HL-60 (cell line): ENCODE measurements at regions not wholly inside any gene's neighbourhood (a gene's known extent, or its start where the extent isn't known, plus 50 kb on each side); places are given as distances from the start of the nearest gene placed in this dataset.

Experiments
- DNase-seq, 2 experiments: peaks; one replicate each; pipeline ENCODE4 v3.0.0-alpha.2; 2010 to 2020; ENCODE audit warnings: low read depth in 1 of 2, low spot score in 1 of 2
- H3K27ac ChIP-seq: fragments of 250-450 bp; sonication (Bioruptor Pico); replicated peaks from 2 replicates; pipeline ENCODE4 v1.5.1; 2020; ENCODE audit warnings: mild to moderate bottlenecking, moderate library complexity
- H3K27me3 ChIP-seq: fragments of 250-450 bp; sonication (Bioruptor Pico); 2 replicates; pipeline ENCODE4 v1.5.1; 2021; ENCODE audit warnings: mild to moderate bottlenecking, moderate library complexity; ENCODE audit not compliant: insufficient read depth, poor library complexity, severe bottlenecking
- H3K4me3 ChIP-seq: replicated peaks from 2 replicates; pipeline ENCODE4 v1.5.1; 2011; ENCODE audit warnings: mild to moderate bottlenecking, control low read depth, low read length; ENCODE audit not compliant: insufficient read depth
- GABPA ChIP-seq: IDR thresholded peaks from 2 replicates; pipeline ENCODE4 v1.6.1; 2012; ENCODE audit warnings: low read depth
- POLR2AphosphoS5 ChIP-seq: IDR thresholded peaks from 2 replicates; pipeline ENCODE4 v1.6.1; 2012; ENCODE audit warnings: low read depth
- SPI1 ChIP-seq: IDR thresholded peaks from 2 replicates; pipeline ENCODE4 v1.6.1; 2012; ENCODE audit warnings: low read depth, mild to moderate bottlenecking, borderline replicate concordance
- TF ChIP-seq, protein P1 (sequence below): IDR thresholded peaks from 2 replicates; pipeline ENCODE4 v1.6.1; 2012; ENCODE audit warnings: low read depth; ENCODE audit not compliant: insufficient replicate concordance
- TF ChIP-seq, protein P2 (sequence below): IDR thresholded peaks from one replicate; pipeline ENCODE4 v1.5.1; 2011; ENCODE audit warnings: low read length, control low read depth, inconsistent platforms; ENCODE audit not compliant: insufficient read depth

DNA sequence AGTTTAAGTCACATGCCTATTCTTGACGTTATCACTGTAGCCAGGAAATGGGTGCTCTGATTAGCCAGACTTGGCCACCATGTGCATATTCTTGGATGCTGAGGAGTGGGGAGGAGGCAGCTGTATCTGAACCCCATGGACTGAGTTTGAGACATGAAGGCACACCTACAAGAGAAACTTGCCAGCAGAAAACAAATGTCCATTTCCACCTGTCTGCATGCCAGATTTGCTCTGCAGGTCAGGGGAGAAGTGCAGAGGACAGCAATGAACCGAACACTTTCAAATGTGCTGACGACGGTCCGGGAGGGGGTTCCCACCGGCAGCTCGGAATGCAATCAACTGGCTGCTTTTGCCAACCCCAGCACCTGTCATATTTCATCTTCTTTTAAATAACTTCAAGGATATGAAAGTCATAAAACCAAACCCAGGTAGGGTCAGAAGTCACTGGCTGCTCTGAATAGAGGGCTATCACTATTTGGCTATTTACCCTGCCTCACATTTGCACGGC lies 287.8 kb upstream of the N4BP1 start:
- Histone ChIP-seq H3K27me3 (peaks cover 3% of the 10 kb centered on the region), H3K27ac (no peak overlapping the region), H3K4me3 (no peak overlapping the region)
- TF ChIP-seq POLR2AphosphoS5 (no peak), SPI1 (no peak), GABPA (no peak)
- TF ChIP-seq, protein P1, sequence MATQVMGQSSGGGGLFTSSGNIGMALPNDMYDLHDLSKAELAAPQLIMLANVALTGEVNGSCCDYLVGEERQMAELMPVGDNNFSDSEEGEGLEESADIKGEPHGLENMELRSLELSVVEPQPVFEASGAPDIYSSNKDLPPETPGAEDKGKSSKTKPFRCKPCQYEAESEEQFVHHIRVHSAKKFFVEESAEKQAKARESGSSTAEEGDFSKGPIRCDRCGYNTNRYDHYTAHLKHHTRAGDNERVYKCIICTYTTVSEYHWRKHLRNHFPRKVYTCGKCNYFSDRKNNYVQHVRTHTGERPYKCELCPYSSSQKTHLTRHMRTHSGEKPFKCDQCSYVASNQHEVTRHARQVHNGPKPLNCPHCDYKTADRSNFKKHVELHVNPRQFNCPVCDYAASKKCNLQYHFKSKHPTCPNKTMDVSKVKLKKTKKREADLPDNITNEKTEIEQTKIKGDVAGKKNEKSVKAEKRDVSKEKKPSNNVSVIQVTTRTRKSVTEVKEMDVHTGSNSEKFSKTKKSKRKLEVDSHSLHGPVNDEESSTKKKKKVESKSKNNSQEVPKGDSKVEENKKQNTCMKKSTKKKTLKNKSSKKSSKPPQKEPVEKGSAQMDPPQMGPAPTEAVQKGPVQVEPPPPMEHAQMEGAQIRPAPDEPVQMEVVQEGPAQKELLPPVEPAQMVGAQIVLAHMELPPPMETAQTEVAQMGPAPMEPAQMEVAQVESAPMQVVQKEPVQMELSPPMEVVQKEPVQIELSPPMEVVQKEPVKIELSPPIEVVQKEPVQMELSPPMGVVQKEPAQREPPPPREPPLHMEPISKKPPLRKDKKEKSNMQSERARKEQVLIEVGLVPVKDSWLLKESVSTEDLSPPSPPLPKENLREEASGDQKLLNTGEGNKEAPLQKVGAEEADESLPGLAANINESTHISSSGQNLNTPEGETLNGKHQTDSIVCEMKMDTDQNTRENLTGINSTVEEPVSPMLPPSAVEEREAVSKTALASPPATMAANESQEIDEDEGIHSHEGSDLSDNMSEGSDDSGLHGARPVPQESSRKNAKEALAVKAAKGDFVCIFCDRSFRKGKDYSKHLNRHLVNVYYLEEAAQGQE, result no peak
- TF ChIP-seq, protein P2, sequence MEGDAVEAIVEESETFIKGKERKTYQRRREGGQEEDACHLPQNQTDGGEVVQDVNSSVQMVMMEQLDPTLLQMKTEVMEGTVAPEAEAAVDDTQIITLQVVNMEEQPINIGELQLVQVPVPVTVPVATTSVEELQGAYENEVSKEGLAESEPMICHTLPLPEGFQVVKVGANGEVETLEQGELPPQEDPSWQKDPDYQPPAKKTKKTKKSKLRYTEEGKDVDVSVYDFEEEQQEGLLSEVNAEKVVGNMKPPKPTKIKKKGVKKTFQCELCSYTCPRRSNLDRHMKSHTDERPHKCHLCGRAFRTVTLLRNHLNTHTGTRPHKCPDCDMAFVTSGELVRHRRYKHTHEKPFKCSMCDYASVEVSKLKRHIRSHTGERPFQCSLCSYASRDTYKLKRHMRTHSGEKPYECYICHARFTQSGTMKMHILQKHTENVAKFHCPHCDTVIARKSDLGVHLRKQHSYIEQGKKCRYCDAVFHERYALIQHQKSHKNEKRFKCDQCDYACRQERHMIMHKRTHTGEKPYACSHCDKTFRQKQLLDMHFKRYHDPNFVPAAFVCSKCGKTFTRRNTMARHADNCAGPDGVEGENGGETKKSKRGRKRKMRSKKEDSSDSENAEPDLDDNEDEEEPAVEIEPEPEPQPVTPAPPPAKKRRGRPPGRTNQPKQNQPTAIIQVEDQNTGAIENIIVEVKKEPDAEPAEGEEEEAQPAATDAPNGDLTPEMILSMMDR, result no peak
- DNase-seq, result no peak

DNA sequence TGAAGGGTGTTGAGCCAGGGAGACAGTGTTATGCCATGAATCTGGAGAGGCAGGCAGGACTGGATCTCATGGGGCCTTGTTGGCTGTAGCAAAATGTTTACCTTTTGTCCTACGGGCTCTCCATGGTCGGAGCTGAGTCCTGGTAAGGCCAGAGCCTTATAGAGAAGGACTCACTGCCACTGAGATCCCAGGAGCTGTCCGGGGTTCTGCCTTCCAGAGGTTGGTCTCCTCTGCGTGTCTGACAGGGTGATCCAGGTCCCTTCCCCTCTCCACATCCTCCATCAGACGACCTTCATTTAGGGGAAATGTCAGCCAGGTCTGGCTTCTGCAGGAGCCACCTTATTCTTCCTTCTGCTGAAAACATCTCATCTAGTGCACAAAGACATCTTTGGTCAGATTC lies 285.2 kb upstream of the N4BP1 start:
- no peak for DNase-seq
- TF ChIP-seq, protein P1, result peak; percentile 86
- no peak for TF ChIP-seq SPI1
- Histone ChIP-seq H3K4me3 (no peak overlapping the region), H3K27me3 (no peaks in the 10 kb centered on the region), H3K27ac (no peak overlapping the region)

DNA sequence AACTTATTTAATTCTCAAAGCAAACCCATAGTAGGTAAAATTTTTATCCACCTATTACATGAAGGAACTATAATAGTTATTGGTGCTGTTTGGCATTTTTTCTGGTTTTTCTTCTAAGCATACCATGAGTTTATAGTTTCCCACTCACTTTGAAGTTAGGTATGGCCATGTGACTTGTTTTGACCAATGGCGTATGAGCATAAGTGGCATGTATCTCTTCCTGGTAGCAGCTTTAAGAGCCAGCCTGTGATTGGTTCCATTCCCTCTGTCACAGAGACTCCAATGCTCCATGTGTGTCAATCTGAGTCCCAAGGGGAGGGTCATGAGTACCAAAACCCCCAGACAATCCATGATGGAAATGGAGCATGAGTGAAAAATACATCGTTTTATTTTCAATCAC lies 282.9 kb upstream of the N4BP1 start:
- no peak for DNase-seq
- no peak overlapping the region for H3K27ac ChIP-seq
- H3K27me3 ChIP-seq, result no peaks in the 10 kb centered on the region
- no peak for TF ChIP-seq POLR2AphosphoS5
- TF ChIP-seq SPI1, result no peak
- no peak for TF ChIP-seq GABPA
- TF ChIP-seq, protein P2, result no peak
- TF ChIP-seq, protein P1, result no peak
- no peak overlapping the region for H3K4me3 ChIP-seq

DNA sequence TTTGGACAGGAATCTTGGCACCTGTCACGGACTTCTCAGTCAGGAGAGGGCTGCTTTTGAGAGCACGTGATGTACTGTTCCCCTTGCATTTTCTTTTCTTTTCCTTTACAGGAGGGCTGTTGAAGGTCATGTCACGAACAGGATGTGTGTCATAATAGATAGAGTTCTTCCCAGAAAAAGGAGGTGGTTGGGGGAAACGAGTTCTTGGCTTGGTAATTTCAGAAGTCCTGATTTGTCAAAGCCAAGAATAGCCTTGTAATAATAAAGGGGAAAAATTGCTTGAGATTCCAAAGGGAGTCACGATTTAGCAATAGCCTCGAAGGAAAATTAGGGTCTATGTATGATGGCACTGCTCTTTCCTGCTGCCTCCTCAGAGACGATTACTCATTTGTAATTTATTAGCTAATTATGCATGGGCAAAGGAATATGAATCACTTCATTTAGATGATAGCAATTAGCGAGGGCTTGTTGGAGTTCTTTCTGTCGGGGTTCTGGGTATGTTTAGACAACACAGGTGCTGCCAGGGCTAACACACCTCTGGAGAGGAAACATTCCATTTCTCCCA lies 277.7 kb upstream of the N4BP1 start:
- TF ChIP-seq SPI1, result no peak
- TF ChIP-seq, protein P2, result no peak
- TF ChIP-seq POLR2AphosphoS5, result no peak
- TF ChIP-seq, protein P1, result no peak
- no peak for TF ChIP-seq GABPA
- no peak for DNase-seq
- Histone ChIP-seq H3K4me3 (no peak overlapping the region), H3K27me3 (no peaks in the 10 kb centered on the region), H3K27ac (no peak overlapping the region)
